Lower leg skin (tissue), 3 donors: ENCODE measurements at regions not wholly inside any gene's neighbourhood (a gene's known extent, or its start where the extent isn't known, plus 50 kb on each side); places are given as distances from the start of the nearest gene placed in this dataset.

ENCODE experiments used
- CTCF ChIP-seq, 3 donors: fragments of 450-650 bp; IDR thresholded peaks; one replicate each; pipeline ENCODE4 v1.5.1; 2016; ENCODE audit warnings: antibody characterized with exemption in 3 of 3, mild to moderate bottlenecking in 3 of 3, moderate library complexity in 2 of 3
- POLR2A ChIP-seq, 2 donors: fragments of 450-650 bp; IDR thresholded peaks; one replicate each; pipeline ENCODE4 v1.6.1; 2016 to 2017; ENCODE audit warnings: antibody characterized with exemption in 2 of 2, mild to moderate bottlenecking in 1 of 2, moderate library complexity in 1 of 2

DNA sequence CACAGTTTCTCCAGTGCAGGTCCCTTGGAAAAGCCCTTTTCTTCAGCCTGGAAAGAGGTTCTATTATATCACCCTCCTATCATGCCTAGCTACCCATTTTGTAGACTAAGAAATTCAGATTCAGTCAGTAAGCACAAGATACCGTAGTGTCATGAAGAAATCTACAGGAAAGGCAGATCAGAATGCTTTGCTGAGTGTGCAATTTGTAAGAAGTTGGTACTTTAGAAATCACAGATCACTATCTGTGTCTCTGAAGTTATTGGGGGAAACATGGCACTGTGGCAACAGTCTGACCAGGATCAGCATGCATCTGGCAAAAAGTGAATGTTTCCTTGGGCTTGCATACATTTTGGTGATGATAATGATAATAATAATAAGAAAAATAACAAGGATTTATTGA, 531.8 kb downstream of the EPHB1 start:
- TF ChIP-seq CTCF (IDR thresholded peaks at IDR 0.05) (no peak), POLR2A (IDR thresholded peaks at IDR 0.05) (no peak)
